ENCODE measurements at regions not wholly inside any gene's neighbourhood (a gene's known extent, or its start where the extent isn't known, plus 50 kb on each side); places are given as distances from the start of the nearest gene placed in this dataset.

DNA sequence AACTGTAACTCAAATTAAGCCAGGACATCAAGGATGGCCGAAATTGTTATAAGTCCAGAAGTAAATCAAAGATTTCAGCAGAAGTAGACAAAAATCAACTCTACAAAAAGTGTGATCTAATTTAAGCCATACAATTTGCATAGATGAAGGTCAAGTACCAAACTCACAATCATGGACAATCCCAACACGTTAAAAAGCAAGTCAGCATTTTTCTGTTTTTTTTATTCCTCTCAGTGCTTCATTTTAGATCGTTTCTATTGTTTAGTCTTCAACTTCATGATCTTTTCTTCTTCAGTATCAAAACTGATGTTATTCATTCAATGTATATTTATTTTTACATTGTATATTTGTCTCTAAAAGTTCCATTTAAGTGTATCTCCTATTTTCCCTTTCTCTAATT is 674.3 kb upstream of the PHF14 start:
- Histone ChIP-seq H2AFZ (ENCODE audit: low read depth, low read length) (no peak overlapping the region), H3K9me3 (ENCODE audit: insufficient read depth, low read depth, low read length) (no peaks in the 10 kb centered on the region), H3K27me3 (ENCODE audit: insufficient read depth, low read length) (no peaks in the 10 kb centered on the region), H3K4me2 (ENCODE audit: low read length) (no peak overlapping the region), H3K4me3 (ENCODE audit: insufficient read depth, low read depth, low read length) (no peak overlapping the region), H4K20me1 (ENCODE audit: insufficient read depth, low read length) (no peaks in the 10 kb centered on the region), H3K27ac (ENCODE audit: low read depth, low read length) (no peak overlapping the region), H3K36me3 (ENCODE audit: insufficient read depth, low read length) (no peaks in the 10 kb centered on the region), H3K9ac (ENCODE audit: low read length) (no peak overlapping the region), H3K4me1 (ENCODE audit: insufficient read depth, low read length) (no peaks in the 10 kb centered on the region), H3K79me2 (ENCODE audit: insufficient read depth, low read length) (no peaks in the 10 kb centered on the region)
- H3K36me3 Mint-ChIP-seq (ENCODE audit: low read depth, unreplicated experiment) = no peaks in the 10 kb centered on the region
- no peaks in the 10 kb centered on the region for H3K9me3 Mint-ChIP-seq (ENCODE audit: unreplicated experiment)
- H3K4me1 Mint-ChIP-seq (ENCODE audit: low read depth, unreplicated experiment) = no peaks in the 10 kb centered on the region
- DNase-seq (ENCODE audit: low read depth) (no peak), FAIRE-seq (no peak)
- TF ChIP-seq, protein P1, sequence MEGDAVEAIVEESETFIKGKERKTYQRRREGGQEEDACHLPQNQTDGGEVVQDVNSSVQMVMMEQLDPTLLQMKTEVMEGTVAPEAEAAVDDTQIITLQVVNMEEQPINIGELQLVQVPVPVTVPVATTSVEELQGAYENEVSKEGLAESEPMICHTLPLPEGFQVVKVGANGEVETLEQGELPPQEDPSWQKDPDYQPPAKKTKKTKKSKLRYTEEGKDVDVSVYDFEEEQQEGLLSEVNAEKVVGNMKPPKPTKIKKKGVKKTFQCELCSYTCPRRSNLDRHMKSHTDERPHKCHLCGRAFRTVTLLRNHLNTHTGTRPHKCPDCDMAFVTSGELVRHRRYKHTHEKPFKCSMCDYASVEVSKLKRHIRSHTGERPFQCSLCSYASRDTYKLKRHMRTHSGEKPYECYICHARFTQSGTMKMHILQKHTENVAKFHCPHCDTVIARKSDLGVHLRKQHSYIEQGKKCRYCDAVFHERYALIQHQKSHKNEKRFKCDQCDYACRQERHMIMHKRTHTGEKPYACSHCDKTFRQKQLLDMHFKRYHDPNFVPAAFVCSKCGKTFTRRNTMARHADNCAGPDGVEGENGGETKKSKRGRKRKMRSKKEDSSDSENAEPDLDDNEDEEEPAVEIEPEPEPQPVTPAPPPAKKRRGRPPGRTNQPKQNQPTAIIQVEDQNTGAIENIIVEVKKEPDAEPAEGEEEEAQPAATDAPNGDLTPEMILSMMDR (IDR thresholded peaks at IDR 0.05; ENCODE audit: insufficient read depth, low read depth, low read length) = no peak
- no peak for TF ChIP-seq EZH2 (IDR thresholded peaks at IDR 0.05; ENCODE audit: insufficient read depth, low read length)
- no peaks in the 10 kb centered on the region for H3K27me3 Mint-ChIP-seq (ENCODE audit: low read depth, unreplicated experiment)
- no peak overlapping the region for H3K4me3 Mint-ChIP-seq (ENCODE audit: unreplicated experiment)
- no peak overlapping the region for H3K27ac Mint-ChIP-seq (ENCODE audit: unreplicated experiment)

DNA sequence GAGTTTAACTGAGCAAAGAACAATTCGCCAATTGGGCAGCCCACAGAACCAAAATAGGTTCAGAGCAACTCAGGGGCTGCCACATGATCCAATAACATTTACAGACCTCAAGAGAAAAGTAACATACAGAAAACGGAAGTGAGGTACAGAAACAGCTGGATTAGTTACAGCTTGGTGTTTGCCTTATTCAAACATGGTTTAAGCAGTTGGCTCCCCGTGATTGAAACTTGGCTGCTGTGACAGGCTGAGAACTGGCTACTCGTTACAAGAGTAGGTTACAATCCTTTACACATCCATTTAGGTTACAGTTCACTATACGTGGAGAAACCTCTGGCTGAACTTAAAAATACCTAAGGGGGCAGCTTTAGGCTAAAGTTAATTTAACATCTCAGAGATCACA is 673.1 kb upstream of the PHF14 start:
- H3K27ac Mint-ChIP-seq (ENCODE audit: unreplicated experiment) = no peak overlapping the region

DNA sequence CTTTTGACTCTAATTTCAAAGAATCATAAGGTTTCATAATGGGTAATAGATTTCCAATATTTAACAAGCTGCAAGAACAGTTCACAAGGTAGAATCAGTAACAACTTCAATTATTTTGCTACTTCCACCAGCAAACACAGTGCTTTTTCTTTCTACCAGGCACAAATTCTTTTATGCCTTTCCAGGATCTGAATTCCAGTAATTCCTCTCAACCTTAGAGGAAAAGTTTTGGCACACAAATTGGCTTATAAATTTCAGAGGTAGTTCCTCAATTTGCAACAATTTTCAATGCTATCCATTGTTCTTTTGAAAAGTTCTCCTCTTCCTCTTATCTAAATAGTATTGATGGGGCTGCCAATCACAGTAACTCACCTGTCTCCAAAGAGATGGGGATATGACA is 665.4 kb upstream of the PHF14 start:
- H3K9me3 Mint-ChIP-seq (ENCODE audit: unreplicated experiment) = no peaks in the 10 kb centered on the region
- H3K4me1 ChIP-seq (ENCODE audit: insufficient read depth, low read length) = no peaks in the 10 kb centered on the region
- H3K36me3 ChIP-seq (ENCODE audit: insufficient read depth, low read length) = no peaks in the 10 kb centered on the region
- no peak overlapping the region for H3K27ac Mint-ChIP-seq (ENCODE audit: unreplicated experiment)
- no peak overlapping the region for H2AFZ ChIP-seq (ENCODE audit: low read depth, low read length)
- DNase-seq (ENCODE audit: low read depth) (no peak), FAIRE-seq (no peak)
- no peaks in the 10 kb centered on the region for H3K4me1 Mint-ChIP-seq (ENCODE audit: low read depth, unreplicated experiment)
- H3K9me3 ChIP-seq (ENCODE audit: insufficient read depth, low read depth, low read length) = no peaks in the 10 kb centered on the region
- H3K27ac ChIP-seq (ENCODE audit: low read depth, low read length) = no peak overlapping the region
- no peaks in the 10 kb centered on the region for H3K27me3 ChIP-seq (ENCODE audit: insufficient read depth, low read length)
- no peak overlapping the region for H3K9ac ChIP-seq (ENCODE audit: low read length)
- no peaks in the 10 kb centered on the region for H3K27me3 Mint-ChIP-seq (ENCODE audit: low read depth, unreplicated experiment)
- H4K20me1 ChIP-seq (ENCODE audit: insufficient read depth, low read length) = no peaks in the 10 kb centered on the region
- H3K79me2 ChIP-seq (ENCODE audit: insufficient read depth, low read length) = no peaks in the 10 kb centered on the region
- TF ChIP-seq, protein P1 (IDR thresholded peaks at IDR 0.05; ENCODE audit: insufficient read depth, low read depth, low read length) = no peak
- no peak for TF ChIP-seq EZH2 (IDR thresholded peaks at IDR 0.05; ENCODE audit: insufficient read depth, low read length)
- no peaks in the 10 kb centered on the region for H3K36me3 Mint-ChIP-seq (ENCODE audit: low read depth, unreplicated experiment)
- no peak overlapping the region for H3K4me3 Mint-ChIP-seq (ENCODE audit: unreplicated experiment)
- H3K4me2 ChIP-seq (ENCODE audit: low read length) = no peak overlapping the region
- H3K4me3 ChIP-seq (ENCODE audit: insufficient read depth, low read depth, low read length) = no peak overlapping the region

More for the DNA sequence above, 673.1 kb upstream of the PHF14 start:
- no peaks in the 10 kb centered on the region for H3K79me2 ChIP-seq (ENCODE audit: insufficient read depth, low read length)
- Mint-ChIP-seq H3K4me1 (ENCODE audit: low read depth, unreplicated experiment) (no peaks in the 10 kb centered on the region), H3K9me3 (ENCODE audit: unreplicated experiment) (no peaks in the 10 kb centered on the region), H3K4me3 (ENCODE audit: unreplicated experiment) (no peak overlapping the region), H3K36me3 (ENCODE audit: low read depth, unreplicated experiment) (no peaks in the 10 kb centered on the region), H3K27me3 (ENCODE audit: low read depth, unreplicated experiment) (no peaks in the 10 kb centered on the region)
- no peaks in the 10 kb centered on the region for H3K9me3 ChIP-seq (ENCODE audit: insufficient read depth, low read depth, low read length)
- no peaks in the 10 kb centered on the region for H4K20me1 ChIP-seq (ENCODE audit: insufficient read depth, low read length)
- no peaks in the 10 kb centered on the region for H3K4me1 ChIP-seq (ENCODE audit: insufficient read depth, low read length)
- H3K4me2 ChIP-seq (ENCODE audit: low read length) = no peak overlapping the region
- H3K27me3 ChIP-seq (ENCODE audit: insufficient read depth, low read length) = no peaks in the 10 kb centered on the region
- TF ChIP-seq, protein P1 (IDR thresholded peaks at IDR 0.05; ENCODE audit: insufficient read depth, low read depth, low read length) = no peak
- no peak for TF ChIP-seq EZH2 (IDR thresholded peaks at IDR 0.05; ENCODE audit: insufficient read depth, low read length)
- no peak overlapping the region for H3K9ac ChIP-seq (ENCODE audit: low read length)
- H2AFZ ChIP-seq (ENCODE audit: low read depth, low read length) = no peak overlapping the region
- no peak overlapping the region for H3K27ac ChIP-seq (ENCODE audit: low read depth, low read length)
- no peaks in the 10 kb centered on the region for H3K36me3 ChIP-seq (ENCODE audit: insufficient read depth, low read length)
- no peak overlapping the region for H3K4me3 ChIP-seq (ENCODE audit: insufficient read depth, low read depth, low read length)
- DNase-seq (ENCODE audit: low read depth) (no peak), FAIRE-seq (no peak)

Measured in astrocyte (in vitro differentiated cells and primary cell).